LNCAP (cell line): ENCODE measurements at regions not wholly inside any gene's neighbourhood (a gene's known extent, or its start where the extent isn't known, plus 50 kb on each side); places are given as distances from the start of the nearest gene placed in this dataset.

Source experiments
- TF ChIP-seq, protein P1 (sequence below): fragments of 450-650 bp; IDR thresholded peaks from 2 replicates; pipeline ENCODE4 v1.5.1; 2017; ENCODE audit warnings: mild to moderate bottlenecking

DNA sequence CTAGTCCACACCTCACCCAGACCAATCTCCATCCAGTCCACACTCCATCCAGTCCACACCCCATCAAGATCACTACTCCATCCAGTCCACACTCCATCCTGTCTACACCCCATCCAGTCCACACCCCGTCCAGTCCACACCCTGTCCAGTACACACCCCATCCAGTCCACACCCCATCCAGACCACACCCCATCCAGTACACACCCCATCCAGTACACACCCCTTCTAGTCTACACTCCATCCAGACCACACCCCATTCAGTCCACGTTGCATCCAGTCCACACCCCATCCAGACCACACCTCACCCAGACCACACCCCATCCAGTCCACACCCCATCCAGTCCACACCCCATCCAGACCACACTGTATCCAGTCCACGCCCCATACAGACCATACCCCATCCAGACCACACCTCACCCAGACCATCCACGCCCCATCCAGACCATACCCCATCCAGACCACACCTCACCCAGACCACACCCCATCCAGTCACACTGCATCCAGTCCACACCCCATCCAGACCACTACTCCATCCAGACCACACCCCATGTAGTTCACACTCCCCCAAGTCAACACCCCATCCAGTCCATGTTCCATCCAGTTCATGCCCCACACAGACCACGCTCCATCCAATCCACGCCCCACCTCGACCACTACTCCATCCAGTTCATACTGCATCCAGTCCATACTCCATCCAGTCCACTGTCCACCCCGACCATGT, 116.6 kb upstream of the RTL1 start:
- TF ChIP-seq, protein P1, sequence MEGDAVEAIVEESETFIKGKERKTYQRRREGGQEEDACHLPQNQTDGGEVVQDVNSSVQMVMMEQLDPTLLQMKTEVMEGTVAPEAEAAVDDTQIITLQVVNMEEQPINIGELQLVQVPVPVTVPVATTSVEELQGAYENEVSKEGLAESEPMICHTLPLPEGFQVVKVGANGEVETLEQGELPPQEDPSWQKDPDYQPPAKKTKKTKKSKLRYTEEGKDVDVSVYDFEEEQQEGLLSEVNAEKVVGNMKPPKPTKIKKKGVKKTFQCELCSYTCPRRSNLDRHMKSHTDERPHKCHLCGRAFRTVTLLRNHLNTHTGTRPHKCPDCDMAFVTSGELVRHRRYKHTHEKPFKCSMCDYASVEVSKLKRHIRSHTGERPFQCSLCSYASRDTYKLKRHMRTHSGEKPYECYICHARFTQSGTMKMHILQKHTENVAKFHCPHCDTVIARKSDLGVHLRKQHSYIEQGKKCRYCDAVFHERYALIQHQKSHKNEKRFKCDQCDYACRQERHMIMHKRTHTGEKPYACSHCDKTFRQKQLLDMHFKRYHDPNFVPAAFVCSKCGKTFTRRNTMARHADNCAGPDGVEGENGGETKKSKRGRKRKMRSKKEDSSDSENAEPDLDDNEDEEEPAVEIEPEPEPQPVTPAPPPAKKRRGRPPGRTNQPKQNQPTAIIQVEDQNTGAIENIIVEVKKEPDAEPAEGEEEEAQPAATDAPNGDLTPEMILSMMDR, result no peak

DNA sequence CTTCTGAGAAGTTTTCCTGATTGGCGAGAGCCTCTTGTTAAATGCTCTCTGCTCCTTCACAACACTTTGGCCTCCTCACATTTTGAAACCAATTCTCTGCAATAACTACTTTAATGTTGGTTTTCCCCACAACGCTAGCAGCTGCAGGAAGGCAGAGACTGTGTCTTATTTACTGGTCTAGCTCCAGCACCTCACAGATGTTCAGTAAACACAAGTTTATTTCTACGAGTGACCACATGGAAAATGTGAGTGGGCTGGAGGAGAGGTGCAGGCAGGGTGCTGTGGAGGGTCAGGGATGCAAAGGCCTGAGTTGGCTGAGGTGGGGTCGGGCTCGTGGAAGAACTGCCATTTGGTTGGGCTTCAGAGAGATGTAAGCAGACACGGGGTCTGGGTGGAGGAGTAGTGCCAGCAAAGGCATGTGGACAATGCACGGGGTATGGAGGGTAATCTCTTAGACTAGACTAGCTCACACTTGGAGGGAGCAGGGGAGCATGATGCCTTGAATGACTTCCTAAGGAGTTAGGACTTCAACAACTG, 117.4 kb upstream of the RTL1 start:
- TF ChIP-seq, protein P1, result no peak

DNA sequence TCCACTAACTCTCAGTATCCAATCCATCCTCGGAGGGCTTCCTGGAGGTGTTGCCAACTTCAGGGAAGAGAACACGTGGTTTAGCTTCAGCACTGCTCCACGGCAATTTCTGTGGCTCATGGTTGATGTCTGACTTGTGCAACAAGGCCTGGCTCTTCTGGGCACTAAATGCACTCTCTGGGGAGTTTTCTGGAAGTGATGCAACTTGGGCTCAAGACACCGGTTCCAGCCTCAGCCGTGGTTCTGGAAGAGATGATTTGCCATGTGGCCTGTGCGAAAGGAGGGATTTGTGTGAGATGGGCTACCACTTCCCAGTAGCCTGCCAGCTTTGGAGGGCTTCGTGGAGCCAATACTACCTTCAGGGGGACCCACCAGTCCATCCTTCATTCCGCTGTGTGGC, 118.6 kb upstream of the RTL1 start:
- TF ChIP-seq, protein P1, result no peak

DNA sequence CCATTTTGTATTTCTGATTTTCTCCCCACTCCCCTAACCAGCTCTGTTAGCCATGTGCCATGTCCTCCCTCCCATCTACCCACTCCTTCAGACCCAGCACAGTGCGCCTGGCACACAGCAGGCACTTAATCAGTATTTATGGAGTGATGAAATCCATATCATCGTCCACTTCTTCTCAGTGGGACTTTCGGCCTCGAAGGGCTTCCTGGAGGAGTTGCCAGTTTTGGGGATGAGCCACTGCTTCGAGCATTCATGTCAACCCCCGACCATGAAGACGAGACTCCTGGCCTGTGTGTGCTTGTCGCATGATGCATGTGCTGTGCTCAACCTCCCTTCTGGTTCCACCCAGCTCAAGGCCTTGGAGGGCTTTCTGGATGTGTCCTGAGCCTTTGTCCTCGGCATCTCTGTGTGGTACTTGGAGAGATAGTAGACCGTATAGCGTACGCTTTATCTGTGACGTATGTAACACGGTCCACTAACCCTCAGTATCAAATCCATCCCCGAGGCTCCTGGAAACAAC, 119.5 kb upstream of the RTL1 start:
- TF ChIP-seq, protein P1, result no peak

DNA sequence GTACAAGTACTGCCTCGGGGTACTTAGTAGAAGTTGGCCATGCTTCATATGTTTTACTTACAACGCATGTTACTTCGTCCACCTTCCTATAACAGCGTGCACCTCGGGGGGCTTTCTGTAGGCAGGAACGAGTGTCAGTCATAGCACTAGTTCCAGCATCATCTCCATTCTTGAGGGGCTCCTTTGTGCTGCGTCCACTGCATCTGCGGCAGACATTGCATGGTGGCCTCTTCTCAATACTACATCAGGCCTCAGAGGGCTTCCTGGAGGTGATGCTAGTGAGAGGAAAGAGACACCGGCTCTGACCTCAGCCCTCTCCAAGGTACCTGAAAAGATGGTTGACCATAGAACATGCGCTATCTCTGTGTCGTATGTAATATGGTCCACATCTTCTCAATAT, 121.2 kb upstream of the RTL1 start:
- TF ChIP-seq, protein P1, result no peak

DNA sequence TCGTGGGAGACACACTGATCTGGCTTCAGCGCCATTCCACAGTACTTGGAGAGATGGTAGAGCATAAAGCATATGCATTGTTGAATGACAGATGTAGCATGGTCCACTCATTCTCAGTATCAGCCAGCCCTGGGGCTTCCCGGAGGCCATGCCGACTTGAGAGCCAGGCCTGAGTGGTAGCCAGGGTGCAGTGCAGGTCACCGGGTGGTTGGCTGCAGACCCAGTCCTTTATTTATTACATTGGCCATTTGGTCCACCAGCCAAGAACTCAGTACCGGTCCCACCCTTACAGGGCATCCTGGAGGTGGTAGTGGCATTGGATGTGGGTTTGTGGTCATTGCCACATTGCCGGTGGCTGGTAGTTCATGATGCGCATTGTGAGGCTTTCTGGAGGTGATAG, 121.6 kb upstream of the RTL1 start:
- TF ChIP-seq, protein P1, result no peak

DNA sequence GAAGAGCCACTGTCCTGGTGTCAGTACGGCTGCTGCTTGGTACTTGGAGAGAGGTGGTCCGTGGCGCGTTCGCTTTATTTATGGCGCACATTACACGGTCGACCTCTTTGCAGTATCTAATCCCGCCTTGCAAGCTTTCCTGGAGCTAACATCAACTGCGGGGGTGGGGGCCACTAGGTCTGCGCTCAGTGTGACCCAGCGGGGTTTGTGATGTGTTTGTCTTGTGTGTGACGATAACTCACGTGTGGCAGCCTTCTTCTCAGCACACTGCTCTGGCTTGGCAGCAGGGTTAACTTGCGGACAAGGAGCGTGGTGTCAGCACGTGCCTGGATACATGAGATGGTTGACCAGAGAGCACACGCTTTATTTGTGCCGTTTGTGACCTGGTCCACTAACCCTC, 122.2 kb upstream of the RTL1 start:
- TF ChIP-seq, protein P1, result no peak
